BLaER1 treated with 17β-estradiol and CSF1 and Interleukin-3, amounts not matched to agents 10 nM and 100 nM (cell line): ENCODE measurements at regions not wholly inside any gene's neighbourhood (a gene's known extent, or its start where the extent isn't known, plus 50 kb on each side); places are given as distances from the start of the nearest gene placed in this dataset.
"Not testable (repeated sequence)": the region's sequence is repeated elsewhere in the genome, so short reads cannot be mapped to it uniquely, and the experiment has no call there.

Experiments used
- H3K27ac ChIP-seq, 11 experiments: shearing (Covaris generic); formaldehyde crosslinking; 2 replicates each; pipeline ENCODE4 v1.8.1; 2022
- H3K27me3 ChIP-seq, 11 experiments: shearing (Covaris generic); formaldehyde crosslinking; 2 replicates each; pipeline ENCODE4 v1.8.1; 2022
- H3K36me3 ChIP-seq, 11 experiments: shearing (Covaris generic); formaldehyde crosslinking; 2 replicates each; pipeline ENCODE4 v1.8.1; 2022
- H3K4me1 ChIP-seq, 10 experiments: shearing (Covaris generic); formaldehyde crosslinking; 2 replicates each; pipeline ENCODE4 v1.8.1; 2022
- H3K4me2 ChIP-seq, 11 experiments: shearing (Covaris generic); formaldehyde crosslinking; 2 replicates each; pipeline ENCODE4 v1.8.1; 2022
- H3K4me3 ChIP-seq, 10 experiments: shearing (Covaris generic); formaldehyde crosslinking; 2 replicates each; pipeline ENCODE4 v1.8.1; 2022
- H3K9ac ChIP-seq, 11 experiments: shearing (Covaris generic); formaldehyde crosslinking; 2 replicates each; pipeline ENCODE4 v1.8.1; 2022
- H3K9me3 ChIP-seq, 11 experiments: shearing (Covaris generic); formaldehyde crosslinking; replicated peaks in 1 of 11; 2 replicates each; pipeline ENCODE4 v1.8.1; 2022
- H4K20me1 ChIP-seq, 11 experiments: shearing (Covaris generic); formaldehyde crosslinking; 2 replicates each; pipeline ENCODE4 v1.8.1; 2022
- Cebpa-rat ChIP-seq, 11 experiments: shearing (Covaris generic); IDR thresholded peaks; 2 replicates each; pipeline ENCODE4 v1.8.1; 2022

GRCh38 chr12:91743704-91744321 is 401.8 kb downstream of the BTG1 start:
- no peaks in the 10 kb centered on the region for H4K20me1 ChIP-seq
- no peak overlapping the region for H3K27ac ChIP-seq
- H3K9ac ChIP-seq: no peak overlapping the region
- no peak for TF ChIP-seq Cebpa-rat (IDR thresholded peaks at IDR 0.05)
- no peaks in the 10 kb centered on the region for H3K36me3 ChIP-seq
- H3K4me3 ChIP-seq: no peak overlapping the region
- H3K4me1 ChIP-seq: no peaks in the 10 kb centered on the region
- H3K27me3 ChIP-seq: no peaks in the 10 kb centered on the region
- H3K4me2 ChIP-seq: no peak overlapping the region
- H3K9me3 ChIP-seq: no peaks in the 10 kb centered on the region

DNA sequence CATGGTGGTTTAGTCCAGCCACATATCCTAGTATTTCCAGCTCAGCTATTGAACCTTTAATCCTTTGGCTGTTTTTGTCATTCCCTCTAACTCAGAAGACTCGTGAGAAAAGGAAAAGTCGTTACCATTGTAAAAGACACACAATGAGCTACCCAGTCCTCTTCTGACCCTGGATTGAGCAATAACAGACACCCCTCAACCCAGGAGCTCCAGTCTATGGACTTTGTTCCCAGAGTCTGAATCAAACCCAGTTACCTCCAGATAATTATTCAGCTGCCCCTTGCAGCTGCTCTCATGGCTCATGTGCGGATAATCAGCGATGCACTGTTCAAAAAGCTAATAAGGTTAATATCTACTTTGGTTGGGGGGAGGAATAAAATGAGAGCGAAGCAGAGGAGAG is 402.4 kb downstream of the BTG1 start:
- no peaks in the 10 kb centered on the region for H3K9me3 ChIP-seq
- no peak for TF ChIP-seq Cebpa-rat (IDR thresholded peaks at IDR 0.05)
- no peak overlapping the region for H3K4me2 ChIP-seq
- H3K4me1 ChIP-seq: no peaks in the 10 kb centered on the region
- no peak overlapping the region for H3K27ac ChIP-seq
- H3K36me3 ChIP-seq: no peaks in the 10 kb centered on the region
- H4K20me1 ChIP-seq: no peaks in the 10 kb centered on the region
- no peak overlapping the region for H3K4me3 ChIP-seq
- H3K9ac ChIP-seq: no peak overlapping the region
- H3K27me3 ChIP-seq: no peaks in the 10 kb centered on the region

GRCh38 chr12:91741932-91742331 is 403.7 kb downstream of the BTG1 start:
- Histone ChIP-seq H3K9ac (no peak overlapping the region), H3K27ac (no peak overlapping the region), H3K4me3 (no peak overlapping the region), H3K36me3 (no peaks in the 10 kb centered on the region), H3K4me2 (no peak overlapping the region), H3K9me3 (no peaks in the 10 kb centered on the region), H3K27me3 (no peaks in the 10 kb centered on the region), H4K20me1 (no peaks in the 10 kb centered on the region), H3K4me1 (no peaks in the 10 kb centered on the region)
- TF ChIP-seq Cebpa-rat (IDR thresholded peaks at IDR 0.05): no peak

DNA sequence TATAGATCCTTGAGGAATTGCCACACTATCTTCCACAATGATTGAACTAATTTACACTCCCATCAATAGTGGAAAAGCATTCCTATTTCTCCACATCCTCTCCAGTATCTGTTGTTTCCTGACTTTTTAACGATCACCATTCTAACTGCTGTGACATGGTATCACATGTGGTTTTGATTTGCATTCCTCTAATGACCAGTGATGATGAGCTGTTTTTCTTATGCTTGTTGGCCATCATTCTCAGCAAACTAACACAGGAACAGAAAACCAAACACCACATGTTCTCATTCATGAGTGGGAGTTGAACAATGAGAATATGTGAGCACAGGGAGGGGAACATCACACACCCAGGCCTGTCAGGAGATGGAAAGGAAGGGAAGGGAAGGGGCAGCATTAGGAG is 411.8 kb downstream of the BTG1 start:
- not testable (repeated sequence) for H3K9ac ChIP-seq, H3K27ac ChIP-seq, H3K4me1 ChIP-seq, H3K27me3 ChIP-seq, H3K4me2 ChIP-seq, H4K20me1 ChIP-seq, H3K9me3 ChIP-seq, H3K4me3 ChIP-seq, H3K36me3 ChIP-seq

DNA sequence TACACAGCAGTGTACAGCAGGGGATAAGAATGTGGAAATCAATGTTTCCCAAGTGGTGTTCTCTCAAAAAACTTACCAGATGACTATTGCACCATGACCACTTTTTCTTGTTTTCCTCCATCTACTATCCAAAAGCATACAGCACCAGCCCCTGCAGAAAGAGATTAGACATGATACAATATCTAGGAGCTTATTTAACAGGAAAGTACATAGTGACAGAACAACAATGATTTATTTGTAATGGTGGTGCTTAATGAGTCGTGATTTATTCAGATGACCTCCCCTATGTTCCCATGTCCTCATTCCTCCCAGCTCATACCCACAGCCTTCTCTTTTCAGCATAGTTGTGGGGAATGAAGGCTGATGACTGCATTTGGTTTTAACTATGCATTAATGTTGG is 413.6 kb downstream of the BTG1 start:
- TF ChIP-seq Cebpa-rat (IDR thresholded peaks at IDR 0.05): no peak
- H4K20me1 ChIP-seq: no peaks in the 10 kb centered on the region
- H3K9ac ChIP-seq: no peak overlapping the region
- no peak overlapping the region for H3K27ac ChIP-seq
- no peak overlapping the region for H3K4me2 ChIP-seq
- no peaks in the 10 kb centered on the region for H3K36me3 ChIP-seq
- no peak overlapping the region for H3K4me3 ChIP-seq
- H3K9me3 ChIP-seq: no peaks in the 10 kb centered on the region
- H3K4me1 ChIP-seq: no peaks in the 10 kb centered on the region
- no peaks in the 10 kb centered on the region for H3K27me3 ChIP-seq

DNA sequence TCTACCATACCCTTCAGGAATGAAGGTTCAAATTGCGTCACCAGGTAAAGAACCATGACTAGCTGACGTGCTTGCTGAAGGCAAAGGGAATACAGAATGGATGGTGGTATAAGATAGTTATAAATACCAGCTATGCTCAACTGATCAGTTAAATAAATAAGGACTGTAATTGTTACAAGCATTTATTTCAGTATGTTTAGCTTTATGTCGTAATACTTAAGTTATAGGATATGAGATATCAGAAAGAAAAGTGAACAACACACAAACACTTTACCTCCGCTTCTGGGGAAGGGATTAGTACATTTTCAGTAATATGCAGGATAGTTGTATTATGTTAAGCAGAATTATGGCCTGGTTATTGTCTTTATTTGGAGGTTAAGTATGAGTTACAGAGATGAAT is 416.1 kb downstream of the BTG1 start:
- Histone ChIP-seq H3K36me3 (no peaks in the 10 kb centered on the region), H3K4me2 (no peak overlapping the region), H3K27me3 (no peaks in the 10 kb centered on the region), H4K20me1 (no peaks in the 10 kb centered on the region), H3K4me3 (no peak overlapping the region), H3K4me1 (no peaks in the 10 kb centered on the region), H3K9ac (no peak overlapping the region), H3K9me3 (no peaks in the 10 kb centered on the region), H3K27ac (no peak overlapping the region)
- no peak; a peak in 1 of 22 replicates for TF ChIP-seq Cebpa-rat (IDR thresholded peaks at IDR 0.05)

DNA sequence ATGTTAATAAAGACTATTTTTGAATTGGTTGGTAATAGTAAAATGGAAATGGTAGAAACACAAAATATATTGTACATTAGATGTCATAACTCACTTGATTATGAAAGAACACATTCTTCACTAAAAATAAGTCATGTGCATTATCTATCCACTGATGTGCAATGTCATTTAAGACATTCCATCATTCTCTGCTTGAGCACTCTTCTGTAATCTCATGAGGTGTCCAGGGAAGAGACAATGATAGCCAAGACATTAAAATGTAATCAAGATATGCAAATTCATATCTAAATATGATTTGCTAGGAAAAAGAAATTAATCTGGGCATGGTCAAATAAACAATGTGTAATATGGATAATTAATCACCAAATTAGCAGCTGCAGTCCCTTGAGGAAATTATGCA is 422.5 kb downstream of the BTG1 start:
- Histone ChIP-seq H3K9ac (no peak overlapping the region), H3K36me3 (no peaks in the 10 kb centered on the region), H3K4me1 (no peaks in the 10 kb centered on the region), H3K4me2 (no peak overlapping the region), H3K27me3 (no peaks in the 10 kb centered on the region), H4K20me1 (no peaks in the 10 kb centered on the region), H3K9me3 (no peaks in the 10 kb centered on the region), H3K27ac (no peak overlapping the region), H3K4me3 (no peak overlapping the region)
- TF ChIP-seq Cebpa-rat (IDR thresholded peaks at IDR 0.05): no peak

GRCh38 chr12:91722072-91722471 is 423.6 kb downstream of the BTG1 start:
- Histone ChIP-seq H4K20me1 (no peaks in the 10 kb centered on the region), H3K4me1 (no peaks in the 10 kb centered on the region), H3K4me2 (no peak overlapping the region), H3K9ac (no peak overlapping the region), H3K27me3 (no peaks in the 10 kb centered on the region), H3K9me3 (no peaks in the 10 kb centered on the region), H3K27ac (no peak overlapping the region), H3K4me3 (no peak overlapping the region), H3K36me3 (no peaks in the 10 kb centered on the region)
- TF ChIP-seq Cebpa-rat (IDR thresholded peaks at IDR 0.05): no peak

DNA sequence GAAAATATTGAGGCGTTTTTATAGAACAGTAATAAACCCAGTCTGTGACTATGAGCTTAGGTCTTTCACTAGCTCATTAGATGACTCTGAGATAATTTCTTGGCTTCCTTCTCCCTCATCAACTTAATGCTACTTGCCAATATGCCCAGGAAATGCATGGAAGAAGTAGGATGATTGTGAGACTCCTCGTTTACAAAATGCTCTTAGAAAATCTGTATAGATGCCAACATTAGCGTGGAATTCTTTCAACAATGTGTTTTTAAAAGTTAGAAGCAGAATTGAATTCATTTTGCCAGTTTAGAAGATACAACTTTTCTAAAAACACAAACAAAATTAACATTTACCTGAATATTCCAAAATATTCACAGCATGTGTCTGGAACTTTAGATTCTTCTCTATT is 424.6 kb downstream of the BTG1 start:
- H3K36me3 ChIP-seq: no peaks in the 10 kb centered on the region
- no peak overlapping the region for H3K4me3 ChIP-seq
- H3K4me1 ChIP-seq: no peaks in the 10 kb centered on the region
- H3K9me3 ChIP-seq: no peaks in the 10 kb centered on the region
- TF ChIP-seq Cebpa-rat (IDR thresholded peaks at IDR 0.05): no peak
- no peaks in the 10 kb centered on the region for H3K27me3 ChIP-seq
- H4K20me1 ChIP-seq: no peaks in the 10 kb centered on the region
- H3K9ac ChIP-seq: no peak overlapping the region
- no peak overlapping the region for H3K27ac ChIP-seq
- H3K4me2 ChIP-seq: no peak overlapping the region

DNA sequence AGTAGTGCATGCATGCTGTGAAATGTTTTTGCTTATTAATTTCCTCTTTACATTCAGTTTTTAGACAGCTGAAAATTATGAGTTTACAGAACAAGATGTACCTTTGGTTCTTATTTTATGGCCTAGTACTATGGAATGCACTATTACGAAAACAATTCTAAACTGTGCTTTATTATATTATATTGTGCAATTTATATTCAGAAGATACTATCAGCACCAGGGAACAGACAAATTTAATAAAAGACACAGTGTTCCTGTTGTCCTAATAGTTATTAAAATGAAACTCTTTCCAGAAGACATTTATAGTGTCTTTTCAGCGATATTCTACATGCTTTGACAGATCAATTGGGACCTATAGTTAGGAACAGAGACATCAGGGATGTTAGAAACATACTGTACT is 427.3 kb downstream of the BTG1 start:
- Histone ChIP-seq H3K27me3 (no peaks in the 10 kb centered on the region), H3K9me3 (no peaks in the 10 kb centered on the region), H3K4me1 (no peaks in the 10 kb centered on the region), H4K20me1 (no peaks in the 10 kb centered on the region), H3K9ac (no peak overlapping the region), H3K4me3 (no peak overlapping the region), H3K27ac (no peak overlapping the region), H3K4me2 (no peak overlapping the region), H3K36me3 (no peaks in the 10 kb centered on the region)
- no peak for TF ChIP-seq Cebpa-rat (IDR thresholded peaks at IDR 0.05)

GRCh38 chr12:91717804-91718203 is 427.8 kb downstream of the BTG1 start:
- Histone ChIP-seq H3K36me3 (no peaks in the 10 kb centered on the region), H4K20me1 (no peaks in the 10 kb centered on the region), H3K27me3 (no peaks in the 10 kb centered on the region), H3K9me3 (no peaks in the 10 kb centered on the region), H3K4me1 (no peaks in the 10 kb centered on the region), H3K4me2 (no peak overlapping the region), H3K27ac (no peak overlapping the region), H3K9ac (no peak overlapping the region), H3K4me3 (no peak overlapping the region)
- no peak for TF ChIP-seq Cebpa-rat (IDR thresholded peaks at IDR 0.05)

GRCh38 chr12:91711925-91712324 is 433.7 kb downstream of the BTG1 start:
- H3K9me3 ChIP-seq, H3K27me3 ChIP-seq, H3K4me1 ChIP-seq, H4K20me1 ChIP-seq, H3K4me2 ChIP-seq, H3K36me3 ChIP-seq, H3K9ac ChIP-seq, H3K27ac ChIP-seq, H3K4me3 ChIP-seq: not testable (repeated sequence)
